ENCODE measurements at regions not wholly inside any gene's neighbourhood (a gene's known extent, or its start where the extent isn't known, plus 50 kb on each side); places are given as distances from the start of the nearest gene placed in this dataset.

GRCh38 chr5:3217771-3218495 is 377.7 kb upstream of the IRX1 start:
- DNase-seq, result no peak

- DNase-seq, result no peak
Observed at GRCh38 chr5:3217114-3217513, 378.5 kb upstream of the IRX1 start.

- DNase-seq, result no peak
Observed at GRCh38 chr5:3216386-3216785, 379.2 kb upstream of the IRX1 start.

GRCh38 chr5:3214838-3215374 is 380.7 kb upstream of the IRX1 start:
- DNase-seq, result no peak

GRCh38 chr5:3214396-3214795 is 381.2 kb upstream of the IRX1 start:
- no peak for DNase-seq

- no peak for DNase-seq
Observed at GRCh38 chr5:3212869-3213268, 382.8 kb upstream of the IRX1 start.

- DNase-seq, result no peak
Observed at GRCh38 chr5:3210531-3210930, 385.1 kb upstream of the IRX1 start.

GRCh38 chr5:3209918-3210317 is 385.7 kb upstream of the IRX1 start:
- no peak for DNase-seq

GRCh38 chr5:3202570-3202969 is 393.1 kb upstream of the IRX1 start:
- no peak for DNase-seq

GRCh38 chr5:3201941-3202340 is 393.7 kb upstream of the IRX1 start:
- DNase-seq, result no peak

- DNase-seq, result no peak
Observed at GRCh38 chr5:3201121-3201520, 394.5 kb upstream of the IRX1 start.

GRCh38 chr5:3199962-3200755 is 395.5 kb upstream of the IRX1 start:
- DNase-seq, result peak in 1 of 3 experiments; percentile 43

- DNase-seq, result no peak
Observed at GRCh38 chr5:3198074-3198449, 397.6 kb upstream of the IRX1 start.

- peak; percentile 62 to 93 (median 93) for DNase-seq
Observed at GRCh38 chr5:3197304-3198073, 398.1 kb upstream of the IRX1 start.

GRCh38 chr5:3195994-3196393 is 399.6 kb upstream of the IRX1 start:
- no peak for DNase-seq

- no peak for DNase-seq
Observed at GRCh38 chr5:3194684-3195083, 400.9 kb upstream of the IRX1 start.

- no peak for DNase-seq
Observed at GRCh38 chr5:3194271-3194670, 401.4 kb upstream of the IRX1 start.

GRCh38 chr5:3191585-3191984 is 404.0 kb upstream of the IRX1 start:
- DNase-seq, result no peak

GRCh38 chr5:3190930-3191329 is 404.7 kb upstream of the IRX1 start:
- no peak for DNase-seq

GRCh38 chr5:3190433-3190832 is 405.2 kb upstream of the IRX1 start:
- no peak for DNase-seq

- peak in 2 of 3 experiments; percentile 52 to 64 for DNase-seq
Observed at GRCh38 chr5:3187771-3188425, 407.7 kb upstream of the IRX1 start.

- no peak for DNase-seq
Observed at GRCh38 chr5:3186736-3187405, 408.8 kb upstream of the IRX1 start.

All from NCI-H1417 (cell line).